GM23338 (cell line): ENCODE measurements at regions not wholly inside any gene's neighbourhood (a gene's known extent, or its start where the extent isn't known, plus 50 kb on each side); places are given as distances from the start of the nearest gene placed in this dataset.

Experiments
- TF ChIP-seq, protein P1 (sequence below), 2 experiments: fragments of 200-600 bp in 1 of 2; sonication (generic) in 1 of 2; conservative IDR thresholded peaks; 2 replicates each; pipeline versions ENCODE4 v1.5.1 to v1.6.1; 2016 to 2017; ENCODE audit warnings: antibody characterized with exemption in 2 of 2, low read depth in 2 of 2, mild to moderate bottlenecking in 2 of 2, moderate library complexity in 1 of 2
- TF ChIP-seq, protein P2 (sequence below): IDR thresholded peaks from 2 replicates; pipeline ENCODE4 v1.6.1; 2016; ENCODE audit warnings: antibody characterized with exemption

DNA sequence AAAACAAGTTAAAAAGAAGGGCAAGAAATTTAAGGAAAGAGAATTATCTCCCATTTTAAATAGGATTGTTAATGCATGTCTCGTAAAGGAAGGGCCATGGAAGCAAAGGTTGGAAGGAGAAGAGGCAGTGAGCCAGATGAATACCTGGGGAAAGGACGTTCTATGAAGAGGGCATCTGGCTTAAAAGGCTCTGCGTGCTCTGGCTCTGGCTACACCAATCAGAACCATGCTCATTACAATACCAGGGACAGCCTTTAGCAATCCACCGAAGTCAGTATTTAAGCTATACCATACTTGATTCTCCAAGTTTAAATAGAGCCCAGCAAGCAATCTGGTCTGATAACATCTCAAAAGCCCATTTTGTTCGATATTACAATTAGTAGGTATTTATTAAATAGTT lies 58.5 kb upstream of the C1orf87 start:
- TF ChIP-seq, protein P1, sequence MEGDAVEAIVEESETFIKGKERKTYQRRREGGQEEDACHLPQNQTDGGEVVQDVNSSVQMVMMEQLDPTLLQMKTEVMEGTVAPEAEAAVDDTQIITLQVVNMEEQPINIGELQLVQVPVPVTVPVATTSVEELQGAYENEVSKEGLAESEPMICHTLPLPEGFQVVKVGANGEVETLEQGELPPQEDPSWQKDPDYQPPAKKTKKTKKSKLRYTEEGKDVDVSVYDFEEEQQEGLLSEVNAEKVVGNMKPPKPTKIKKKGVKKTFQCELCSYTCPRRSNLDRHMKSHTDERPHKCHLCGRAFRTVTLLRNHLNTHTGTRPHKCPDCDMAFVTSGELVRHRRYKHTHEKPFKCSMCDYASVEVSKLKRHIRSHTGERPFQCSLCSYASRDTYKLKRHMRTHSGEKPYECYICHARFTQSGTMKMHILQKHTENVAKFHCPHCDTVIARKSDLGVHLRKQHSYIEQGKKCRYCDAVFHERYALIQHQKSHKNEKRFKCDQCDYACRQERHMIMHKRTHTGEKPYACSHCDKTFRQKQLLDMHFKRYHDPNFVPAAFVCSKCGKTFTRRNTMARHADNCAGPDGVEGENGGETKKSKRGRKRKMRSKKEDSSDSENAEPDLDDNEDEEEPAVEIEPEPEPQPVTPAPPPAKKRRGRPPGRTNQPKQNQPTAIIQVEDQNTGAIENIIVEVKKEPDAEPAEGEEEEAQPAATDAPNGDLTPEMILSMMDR (conservative IDR thresholded peaks at IDR 0.05; ENCODE audit: low read depth in 2 of 2) = no peak
- TF ChIP-seq, protein P2, sequence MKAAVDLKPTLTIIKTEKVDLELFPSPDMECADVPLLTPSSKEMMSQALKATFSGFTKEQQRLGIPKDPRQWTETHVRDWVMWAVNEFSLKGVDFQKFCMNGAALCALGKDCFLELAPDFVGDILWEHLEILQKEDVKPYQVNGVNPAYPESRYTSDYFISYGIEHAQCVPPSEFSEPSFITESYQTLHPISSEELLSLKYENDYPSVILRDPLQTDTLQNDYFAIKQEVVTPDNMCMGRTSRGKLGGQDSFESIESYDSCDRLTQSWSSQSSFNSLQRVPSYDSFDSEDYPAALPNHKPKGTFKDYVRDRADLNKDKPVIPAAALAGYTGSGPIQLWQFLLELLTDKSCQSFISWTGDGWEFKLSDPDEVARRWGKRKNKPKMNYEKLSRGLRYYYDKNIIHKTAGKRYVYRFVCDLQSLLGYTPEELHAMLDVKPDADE = no peak
